Mesothelial cell of epicardium (in vitro differentiated cells): ENCODE measurements at regions not wholly inside any gene's neighbourhood (a gene's known extent, or its start where the extent isn't known, plus 50 kb on each side); places are given as distances from the start of the nearest gene placed in this dataset.

Source experiments
- DNase-seq, 2 experiments: peaks; one replicate each; pipeline ENCODE4 v3.0.0; 2021; ENCODE audit warnings: low spot score in 2 of 2; ENCODE audit not compliant: unreplicated experiment in 2 of 2
- H3K27ac Mint-ChIP-seq: 2 replicates; pipeline ENCODE4 v1.8.0; 2021; ENCODE audit warnings: mixed read lengths
- H3K27me3 Mint-ChIP-seq: 2 replicates; pipeline ENCODE4 v1.8.0; 2021; ENCODE audit warnings: low read depth, mixed read lengths
- H3K36me3 Mint-ChIP-seq: 2 replicates; pipeline ENCODE4 v1.8.0; 2021; ENCODE audit warnings: mixed read lengths
- H3K4me1 Mint-ChIP-seq: 2 replicates; pipeline ENCODE4 v1.8.0; 2021; ENCODE audit warnings: mixed read lengths
- H3K4me3 Mint-ChIP-seq: 2 replicates; pipeline ENCODE4 v1.8.0; 2021; ENCODE audit warnings: mild to moderate bottlenecking, moderate library complexity, mixed read lengths
- H3K9me3 Mint-ChIP-seq: 2 replicates; pipeline ENCODE4 v1.8.0; 2021; ENCODE audit warnings: mixed read lengths
- TF ChIP-seq, protein P1 (sequence below): fragments of 200-600 bp; sonication (generic); IDR thresholded peaks from one replicate; pipeline ENCODE4 v1.5.0; 2021; ENCODE audit warnings: antibody characterized with exemption; ENCODE audit not compliant: unreplicated experiment

DNA sequence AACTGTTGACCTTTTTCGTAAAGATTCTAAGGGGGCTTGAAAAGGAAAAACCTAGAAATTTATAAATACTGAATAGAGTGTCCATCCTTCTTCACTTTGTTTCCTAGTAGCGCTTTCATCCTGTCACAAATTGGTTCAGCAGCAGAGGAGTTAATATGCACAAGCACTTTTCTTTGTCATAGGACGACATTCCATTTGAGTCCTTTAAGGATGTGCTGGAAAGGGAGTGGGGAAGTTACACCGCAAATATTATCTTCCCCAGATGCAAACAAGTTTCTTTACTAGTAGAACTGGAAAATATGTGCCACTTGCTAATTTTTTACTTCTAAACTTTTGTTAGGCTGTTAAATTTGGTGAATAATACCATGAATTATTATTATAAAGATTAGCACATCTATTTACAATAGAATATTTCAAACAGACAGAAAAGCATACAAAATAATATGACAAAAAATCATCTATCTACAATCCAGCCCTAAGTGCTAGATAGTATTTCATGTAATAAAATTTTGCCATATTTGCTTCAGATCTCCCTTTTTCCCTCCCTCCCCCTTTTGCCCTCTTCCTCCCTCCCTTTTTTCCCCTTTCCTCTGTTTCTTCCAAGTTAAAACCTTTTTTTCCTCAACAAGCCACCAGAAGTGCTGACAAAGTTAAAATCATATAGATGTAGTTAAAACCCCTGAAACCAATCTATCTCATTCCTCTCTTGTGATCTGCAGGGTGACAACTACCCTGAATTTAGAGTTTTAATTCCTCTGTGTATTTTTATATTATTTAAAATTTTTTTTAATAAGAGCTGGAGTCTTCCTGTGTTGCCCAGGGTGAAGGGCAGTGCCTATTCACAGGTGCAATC, 50.5 kb upstream of the MAP4K3 start:
- no peak overlapping the region for H3K4me3 Mint-ChIP-seq

DNA sequence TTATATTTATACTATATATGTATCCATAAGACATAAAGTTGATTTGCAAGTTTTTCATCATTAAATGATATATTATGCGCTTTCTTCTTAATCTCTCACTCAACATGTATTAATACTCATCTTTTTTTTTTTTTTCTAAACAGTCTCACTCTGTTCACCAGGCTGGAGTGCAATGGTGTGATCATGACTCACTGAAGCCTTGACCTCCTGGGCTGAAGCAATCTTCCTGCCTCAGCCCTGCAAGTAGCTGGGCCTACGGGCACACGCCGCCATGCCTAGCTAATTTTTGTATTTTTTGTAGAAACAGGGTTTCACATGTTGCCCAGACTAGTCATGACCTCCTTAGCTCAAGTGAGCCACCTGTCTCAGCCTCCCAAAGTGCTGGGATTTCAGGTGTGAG, 51.4 kb upstream of the MAP4K3 start:
- TF ChIP-seq, protein P1, sequence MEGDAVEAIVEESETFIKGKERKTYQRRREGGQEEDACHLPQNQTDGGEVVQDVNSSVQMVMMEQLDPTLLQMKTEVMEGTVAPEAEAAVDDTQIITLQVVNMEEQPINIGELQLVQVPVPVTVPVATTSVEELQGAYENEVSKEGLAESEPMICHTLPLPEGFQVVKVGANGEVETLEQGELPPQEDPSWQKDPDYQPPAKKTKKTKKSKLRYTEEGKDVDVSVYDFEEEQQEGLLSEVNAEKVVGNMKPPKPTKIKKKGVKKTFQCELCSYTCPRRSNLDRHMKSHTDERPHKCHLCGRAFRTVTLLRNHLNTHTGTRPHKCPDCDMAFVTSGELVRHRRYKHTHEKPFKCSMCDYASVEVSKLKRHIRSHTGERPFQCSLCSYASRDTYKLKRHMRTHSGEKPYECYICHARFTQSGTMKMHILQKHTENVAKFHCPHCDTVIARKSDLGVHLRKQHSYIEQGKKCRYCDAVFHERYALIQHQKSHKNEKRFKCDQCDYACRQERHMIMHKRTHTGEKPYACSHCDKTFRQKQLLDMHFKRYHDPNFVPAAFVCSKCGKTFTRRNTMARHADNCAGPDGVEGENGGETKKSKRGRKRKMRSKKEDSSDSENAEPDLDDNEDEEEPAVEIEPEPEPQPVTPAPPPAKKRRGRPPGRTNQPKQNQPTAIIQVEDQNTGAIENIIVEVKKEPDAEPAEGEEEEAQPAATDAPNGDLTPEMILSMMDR: no peak
- H3K27ac Mint-ChIP-seq: no peak overlapping the region
- H3K4me1 Mint-ChIP-seq: peaks cover 44% of the 10 kb centered on the region
- no peak overlapping the region for H3K4me3 Mint-ChIP-seq
- no peak for DNase-seq
- H3K27me3 Mint-ChIP-seq: no peaks in the 10 kb centered on the region
- no peaks in the 10 kb centered on the region for H3K9me3 Mint-ChIP-seq
- no peaks in the 10 kb centered on the region for H3K36me3 Mint-ChIP-seq

More for the DNA sequence above, 50.5 kb upstream of the MAP4K3 start:
- Mint-ChIP-seq H3K4me1 (peaks cover 41% of the 10 kb centered on the region), H3K9me3 (no peaks in the 10 kb centered on the region), H3K27me3 (no peaks in the 10 kb centered on the region), H3K27ac (peak overlapping the region; percentile 17), H3K36me3 (no peaks in the 10 kb centered on the region)
- TF ChIP-seq, protein P1: no peak
- no peak for DNase-seq

DNA sequence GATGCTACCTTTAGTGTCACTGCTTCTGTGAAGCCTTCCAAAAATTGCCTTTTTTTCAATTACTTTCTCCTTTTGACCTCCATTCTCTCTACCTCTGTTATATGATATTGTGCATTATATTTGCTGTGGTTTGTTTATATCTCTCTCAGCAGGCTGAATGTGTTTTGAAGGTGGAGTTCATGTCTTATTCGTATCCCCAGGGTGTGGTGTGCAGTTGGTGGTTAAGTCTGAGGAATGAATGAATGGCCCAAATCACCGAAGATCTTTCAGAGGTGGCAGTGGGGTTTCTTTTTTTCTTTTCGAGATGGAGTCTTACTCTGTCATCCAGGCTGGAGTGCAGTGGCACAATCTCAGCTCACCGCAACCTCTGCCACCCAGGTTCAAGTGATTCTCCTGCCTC, 53.5 kb upstream of the MAP4K3 start:
- Mint-ChIP-seq H3K36me3 (no peaks in the 10 kb centered on the region), H3K27me3 (no peaks in the 10 kb centered on the region), H3K9me3 (no peaks in the 10 kb centered on the region), H3K4me3 (no peak overlapping the region), H3K4me1 (peaks cover 36% of the 10 kb centered on the region), H3K27ac (no peak overlapping the region)
- TF ChIP-seq, protein P1: no peak
- no peak for DNase-seq

DNA sequence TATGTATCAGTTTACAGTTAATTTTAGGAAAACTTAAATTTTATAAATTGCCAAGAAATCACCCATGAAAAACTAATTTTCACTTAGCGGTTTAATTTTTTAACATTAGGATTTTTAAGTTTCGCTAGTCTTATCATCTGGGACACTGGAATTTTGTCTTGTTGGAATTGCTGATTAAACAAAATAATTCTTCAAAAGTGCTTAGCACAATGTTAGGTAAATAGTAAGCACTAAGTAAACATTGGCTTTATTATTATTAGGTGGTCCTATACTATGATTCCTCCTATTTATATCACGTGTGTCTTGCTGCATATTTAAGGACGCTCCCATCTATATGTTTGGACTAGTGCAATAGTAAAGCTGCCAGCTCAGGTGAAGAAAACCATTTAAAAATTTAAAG, 54.6 kb upstream of the MAP4K3 start:
- Mint-ChIP-seq H3K36me3 (no peaks in the 10 kb centered on the region), H3K27ac (no peak overlapping the region), H3K4me1 (peaks cover 36% of the 10 kb centered on the region), H3K9me3 (no peaks in the 10 kb centered on the region), H3K4me3 (no peak overlapping the region), H3K27me3 (no peaks in the 10 kb centered on the region)
- no peak for DNase-seq
- TF ChIP-seq, protein P1: no peak

DNA sequence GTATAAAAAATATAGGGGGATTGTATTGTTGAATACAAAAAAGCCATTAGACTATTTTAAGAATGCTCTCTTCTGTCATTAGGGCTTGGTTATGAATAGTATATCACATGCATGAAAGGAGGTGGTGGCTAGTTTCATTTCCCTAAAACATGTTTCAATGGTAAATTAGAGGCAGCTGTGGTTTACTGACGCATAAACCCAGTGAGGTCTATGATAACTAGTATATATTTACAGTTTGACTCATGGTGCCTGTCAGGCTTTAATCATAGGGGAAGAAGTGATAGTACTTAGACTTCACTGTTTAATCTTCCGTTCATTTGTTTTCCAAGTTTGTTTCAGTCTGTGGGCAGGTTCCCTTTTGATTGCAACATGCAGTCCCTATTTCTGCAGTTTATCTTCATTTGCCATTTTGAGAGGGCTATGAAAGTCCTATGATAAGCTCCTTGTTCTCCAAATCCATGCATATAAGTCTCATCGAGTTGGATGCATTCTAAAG, 55.1 kb upstream of the MAP4K3 start:
- H3K27ac Mint-ChIP-seq: no peak overlapping the region
- H3K36me3 Mint-ChIP-seq: no peaks in the 10 kb centered on the region
- H3K9me3 Mint-ChIP-seq: no peaks in the 10 kb centered on the region
- H3K27me3 Mint-ChIP-seq: no peaks in the 10 kb centered on the region
- no peak for DNase-seq
- no peak overlapping the region for H3K4me3 Mint-ChIP-seq
- TF ChIP-seq, protein P1: no peak
- peaks cover 36% of the 10 kb centered on the region for H3K4me1 Mint-ChIP-seq
